Smooth muscle cell (in vitro differentiated cells): ENCODE measurements at regions not wholly inside any gene's neighbourhood (a gene's known extent, or its start where the extent isn't known, plus 50 kb on each side); places are given as distances from the start of the nearest gene placed in this dataset.
A peak's percentile ranks its signal among the peaks of the same experiment; 100 is the strongest.

ENCODE experiments used
- DNase-seq: peaks from one replicate; lab custom pipeline; 2025; ENCODE audit not compliant: unreplicated experiment; lab: John Stamatoyannopoulos, UW
- H2AFZ ChIP-seq: fragments of 200-600 bp; sonication (generic); 2 replicates; pipeline ENCODE4 v1.6.0; 2016; ENCODE audit warnings: antibody characterized with exemption, low read depth, mild to moderate bottlenecking
- H3F3A ChIP-seq: fragments of 200-600 bp; sonication (generic); 2 replicates; pipeline ENCODE4 v1.6.0; 2017; ENCODE audit warnings: antibody characterized with exemption, low read depth
- H3K27ac ChIP-seq: fragments of 200-600 bp; sonication (generic); 2 replicates; pipeline ENCODE4 v1.5.1; 2016; ENCODE audit warnings: low read depth, mild to moderate bottlenecking
- H3K27me3 ChIP-seq: fragments of 200-600 bp; sonication (generic); 2 replicates; pipeline ENCODE4 v1.6.1; 2016; ENCODE audit warnings: low read depth, mild to moderate bottlenecking
- H3K36me3 ChIP-seq: fragments of 200-600 bp; sonication (generic); 2 replicates; pipeline ENCODE4 v1.5.1; 2016; ENCODE audit warnings: low read depth
- H3K4me1 ChIP-seq: fragments of 200-600 bp; sonication (generic); 2 replicates; pipeline ENCODE4 v1.5.1; 2016; ENCODE audit warnings: low read depth
- H3K4me2 ChIP-seq: fragments of 200-600 bp; sonication (generic); 2 replicates; pipeline ENCODE4 v1.6.0; 2016; ENCODE audit warnings: mild to moderate bottlenecking
- H3K4me3 ChIP-seq: fragments of 200-600 bp; sonication (generic); 2 replicates; pipeline ENCODE4 v1.5.1; 2016; ENCODE audit warnings: mild to moderate bottlenecking
- H3K79me2 ChIP-seq: fragments of 200-600 bp; sonication (generic); 2 replicates; pipeline ENCODE4 v1.6.0; 2016; ENCODE audit warnings: low read depth, mild to moderate bottlenecking
- H3K9ac ChIP-seq: fragments of 200-600 bp; sonication (generic); 2 replicates; pipeline ENCODE4 v1.6.0; 2016; ENCODE audit warnings: low read depth
- H3K9me3 ChIP-seq: fragments of 200-600 bp; sonication (generic); replicated peaks from 2 replicates; pipeline ENCODE4 v1.5.1; 2016; ENCODE audit warnings: low read depth
- H4K20me1 ChIP-seq: fragments of 200-600 bp; sonication (generic); 2 replicates; pipeline ENCODE4 v1.6.0; 2016; ENCODE audit warnings: low read depth
- WGBS: methylation state at CpG from one replicate; pipeline ENCODE4 v1.1.7; 2016; ENCODE audit warnings: low lambda C conversion rate; 5-methylcytosine and 5-hydroxymethylcytosine counted together
- TF ChIP-seq, protein P1 (sequence below): fragments of 200-600 bp; sonication (generic); IDR thresholded peaks from 2 replicates; pipeline ENCODE4 v1.5.1; 2017; ENCODE audit warnings: borderline replicate concordance, mild to moderate bottlenecking, antibody characterized with exemption; ENCODE audit not compliant: insufficient read depth, poor library complexity, severe bottlenecking

DNA sequence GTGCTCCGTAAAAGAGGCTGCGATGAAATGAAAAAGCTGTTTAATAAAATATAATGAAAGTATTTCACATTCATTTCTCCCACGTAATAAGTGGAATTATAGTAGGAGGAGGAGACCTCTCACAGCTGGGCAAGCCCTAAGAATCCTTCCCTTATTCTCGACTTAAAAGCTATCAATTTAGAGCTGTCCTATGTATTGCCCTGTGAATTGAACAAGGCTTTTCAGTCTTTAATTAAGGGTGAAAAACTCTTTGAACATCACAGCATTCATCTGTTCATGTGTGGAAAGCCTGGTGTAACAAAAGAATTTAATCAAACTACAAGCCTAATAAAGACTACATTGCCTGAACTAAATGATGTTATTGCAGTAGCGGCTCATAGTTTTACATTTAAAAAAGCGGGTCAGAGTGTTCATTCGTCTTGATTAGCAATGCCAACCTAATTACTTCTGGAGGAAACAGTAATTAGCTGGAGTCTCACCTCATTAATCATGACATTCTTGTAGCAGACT lies 142.0 kb downstream of the ETNK1 start:
- Histone ChIP-seq H2AFZ (no peak overlapping the region), H3K9me3 (no peaks in the 10 kb centered on the region), H3K36me3 (no peaks in the 10 kb centered on the region), H3K4me2 (no peak overlapping the region), H3K79me2 (no peaks in the 10 kb centered on the region), H3F3A (no peaks in the 10 kb centered on the region), H3K27ac (no peak overlapping the region), H3K9ac (no peak overlapping the region), H3K4me3 (no peak overlapping the region), H3K27me3 (no peaks in the 10 kb centered on the region), H4K20me1 (no peaks in the 10 kb centered on the region), H3K4me1 (peaks cover 17% of the 10 kb centered on the region)
- 93% methylated on average over 7 of the region's 7 CpGs for WGBS
- no peak for DNase-seq
- TF ChIP-seq, protein P1, sequence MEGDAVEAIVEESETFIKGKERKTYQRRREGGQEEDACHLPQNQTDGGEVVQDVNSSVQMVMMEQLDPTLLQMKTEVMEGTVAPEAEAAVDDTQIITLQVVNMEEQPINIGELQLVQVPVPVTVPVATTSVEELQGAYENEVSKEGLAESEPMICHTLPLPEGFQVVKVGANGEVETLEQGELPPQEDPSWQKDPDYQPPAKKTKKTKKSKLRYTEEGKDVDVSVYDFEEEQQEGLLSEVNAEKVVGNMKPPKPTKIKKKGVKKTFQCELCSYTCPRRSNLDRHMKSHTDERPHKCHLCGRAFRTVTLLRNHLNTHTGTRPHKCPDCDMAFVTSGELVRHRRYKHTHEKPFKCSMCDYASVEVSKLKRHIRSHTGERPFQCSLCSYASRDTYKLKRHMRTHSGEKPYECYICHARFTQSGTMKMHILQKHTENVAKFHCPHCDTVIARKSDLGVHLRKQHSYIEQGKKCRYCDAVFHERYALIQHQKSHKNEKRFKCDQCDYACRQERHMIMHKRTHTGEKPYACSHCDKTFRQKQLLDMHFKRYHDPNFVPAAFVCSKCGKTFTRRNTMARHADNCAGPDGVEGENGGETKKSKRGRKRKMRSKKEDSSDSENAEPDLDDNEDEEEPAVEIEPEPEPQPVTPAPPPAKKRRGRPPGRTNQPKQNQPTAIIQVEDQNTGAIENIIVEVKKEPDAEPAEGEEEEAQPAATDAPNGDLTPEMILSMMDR = no peak

DNA sequence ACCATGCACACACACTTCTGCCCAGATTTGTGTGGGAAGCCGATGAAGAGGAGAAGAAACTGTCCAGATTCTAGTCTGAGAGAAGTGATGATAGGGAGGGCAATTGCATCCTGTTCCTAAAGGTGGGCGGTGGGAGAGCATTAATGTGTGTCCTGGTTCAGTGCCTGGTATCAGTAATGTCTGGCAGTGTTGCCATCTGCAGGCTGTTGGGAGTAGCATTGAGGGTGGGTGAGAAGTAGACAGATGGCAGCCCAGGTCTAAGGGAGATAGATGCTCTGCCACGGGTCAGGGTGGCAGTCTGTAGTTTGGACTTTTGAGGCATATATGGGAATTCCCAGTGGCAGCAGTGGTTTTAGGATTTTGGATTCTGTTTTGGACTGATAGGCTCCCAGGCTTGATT lies 156.4 kb downstream of the ETNK1 start:
- H4K20me1 ChIP-seq = no peaks in the 10 kb centered on the region
- DNase-seq = no peak
- no peaks in the 10 kb centered on the region for H3F3A ChIP-seq
- no peaks in the 10 kb centered on the region for H3K9me3 ChIP-seq
- no peaks in the 10 kb centered on the region for H3K36me3 ChIP-seq
- no peaks in the 10 kb centered on the region for H3K27me3 ChIP-seq
- H2AFZ ChIP-seq = no peak overlapping the region
- no peaks in the 10 kb centered on the region for H3K79me2 ChIP-seq
- TF ChIP-seq, protein P1 = no peak
- no peak overlapping the region for H3K4me2 ChIP-seq
- H3K9ac ChIP-seq = no peak overlapping the region
- H3K4me1 ChIP-seq = no peaks in the 10 kb centered on the region
- no peak overlapping the region for H3K27ac ChIP-seq
- no peak overlapping the region for H3K4me3 ChIP-seq
- WGBS = 86% methylated on average over 3 of the region's 3 CpGs

DNA sequence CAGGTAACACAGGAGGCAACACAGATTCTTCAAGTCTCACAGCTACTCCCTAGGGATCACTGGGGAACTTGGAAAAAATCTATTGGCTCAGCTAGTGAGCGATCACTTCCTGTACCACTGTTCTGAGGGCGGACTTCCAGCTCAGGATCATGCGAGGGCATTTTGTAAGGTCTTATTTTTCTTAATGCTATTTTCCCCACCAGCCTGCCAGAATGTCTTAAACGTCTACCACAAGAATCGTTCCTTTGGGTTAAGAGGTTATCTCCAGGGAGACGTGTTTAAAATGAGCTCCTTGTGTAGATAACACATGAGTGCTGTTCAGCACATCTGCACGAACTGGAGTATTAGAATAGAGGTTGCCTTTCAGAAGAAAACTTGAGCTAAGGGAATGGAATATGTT lies 162.6 kb downstream of the ETNK1 start:
- Histone ChIP-seq H3K4me1 (no peaks in the 10 kb centered on the region), H3K27me3 (no peaks in the 10 kb centered on the region), H3K4me2 (no peak overlapping the region), H4K20me1 (no peaks in the 10 kb centered on the region), H3K4me3 (no peak overlapping the region), H2AFZ (peak overlapping the region; percentile 55), H3K9me3 (no peaks in the 10 kb centered on the region), H3F3A (no peaks in the 10 kb centered on the region), H3K36me3 (no peaks in the 10 kb centered on the region), H3K79me2 (no peaks in the 10 kb centered on the region), H3K27ac (no peak overlapping the region), H3K9ac (no peak overlapping the region)
- DNase-seq = no peak
- TF ChIP-seq, protein P1 = no peak
- 52% methylated on average over 7 of the region's 7 CpGs for WGBS

DNA sequence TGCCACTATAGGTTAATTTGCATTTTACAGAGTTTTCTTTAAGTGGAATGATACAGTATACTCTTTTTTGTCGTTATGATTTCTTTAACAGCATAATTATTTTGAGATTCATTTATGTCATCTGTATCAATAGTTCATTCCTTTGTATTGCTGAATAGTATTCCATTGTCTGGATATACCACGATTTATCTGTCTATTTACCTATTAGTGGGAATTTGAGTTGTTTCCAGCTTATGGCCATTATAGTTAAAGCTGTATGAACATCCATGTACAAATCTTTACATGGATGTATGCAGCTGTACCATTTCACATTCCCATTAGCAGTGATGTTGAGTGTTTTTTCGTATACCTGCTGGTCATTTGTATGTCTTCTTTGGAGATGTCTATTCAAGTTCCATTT lies 163.9 kb downstream of the ETNK1 start:
- no peaks in the 10 kb centered on the region for H3K4me1 ChIP-seq
- TF ChIP-seq, protein P1 = no peak
- no peak overlapping the region for H2AFZ ChIP-seq
- H3K9ac ChIP-seq = no peak overlapping the region
- H4K20me1 ChIP-seq = no peaks in the 10 kb centered on the region
- no peak overlapping the region for H3K4me2 ChIP-seq
- H3F3A ChIP-seq = no peaks in the 10 kb centered on the region
- H3K79me2 ChIP-seq = no peaks in the 10 kb centered on the region
- H3K27ac ChIP-seq = no peak overlapping the region
- H3K27me3 ChIP-seq = no peaks in the 10 kb centered on the region
- WGBS = 87% methylated on average over 3 of the region's 3 CpGs
- no peak for DNase-seq
- H3K9me3 ChIP-seq = no peaks in the 10 kb centered on the region
- H3K4me3 ChIP-seq = no peak overlapping the region
- H3K36me3 ChIP-seq = no peaks in the 10 kb centered on the region
